Breast epithelium (tissue), 4 donors: ENCODE measurements at regions not wholly inside any gene's neighbourhood (a gene's known extent, or its start where the extent isn't known, plus 50 kb on each side); places are given as distances from the start of the nearest gene placed in this dataset.

Experiments
- DNase-seq, 2 donors: peaks; one replicate each; pipeline ENCODE4 v3.0.0-alpha.2; 2019; ENCODE audit warnings: low spot score in 2 of 2
- H3K27ac ChIP-seq, 2 donors: fragments of 200-600 bp; sonication (generic) in 1 of 2; one replicate each; pipeline ENCODE4 v1.5.1; 2016 to 2019; ENCODE audit warnings: mild to moderate bottlenecking in 1 of 2
- H3K27me3 ChIP-seq, 2 donors: fragments of 200-600 bp; sonication (generic) in 1 of 2; one replicate each; pipeline versions ENCODE4 v1.5.1 to v1.6.0; 2017 to 2019; ENCODE audit warnings: control low read depth in 1 of 2, mild to moderate bottlenecking in 1 of 2
- H3K36me3 ChIP-seq: fragments of 200-600 bp; one replicate; pipeline ENCODE4 v1.5.1; 2019
- H3K4me1 ChIP-seq, 2 donors: fragments of 200-600 bp; sonication (generic); one replicate each; pipeline ENCODE4 v1.5.1; 2016 to 2019; ENCODE audit warnings: control low read depth in 1 of 2
- H3K4me3 ChIP-seq, 3 donors: fragments of 200-600 bp; sonication (generic); 1 replicate in 2 of 3; 2 replicates in 1 of 3; pipeline ENCODE4 v1.5.1; 2016 to 2019; ENCODE audit warnings: mild to moderate bottlenecking in 3 of 3, moderate library complexity in 2 of 3
- H3K9me3 ChIP-seq, 2 donors: fragments of 200-600 bp; sonication (generic) in 1 of 2; one replicate each; pipeline ENCODE4 v1.5.1; 2016 to 2019; ENCODE audit warnings: control low read depth in 1 of 2
- POLR2A ChIP-seq: fragments of 450-650 bp; IDR thresholded peaks from one replicate; pipeline ENCODE4 v1.6.1; 2016; ENCODE audit warnings: antibody characterized with exemption, mild to moderate bottlenecking, moderate library complexity
- POLR2AphosphoS5 ChIP-seq, 3 donors: sonication (generic); formaldehyde crosslinking; IDR thresholded peaks; one replicate each; pipeline ENCODE4 v1.6.1; 2017; ENCODE audit warnings: antibody characterized with exemption in 3 of 3
- intact Hi-C: fragments of 100-400 bp; cut with DNase I; formaldehyde crosslinking; loops from one replicate; pipeline ENCODE4 v1.15.1; 2023; ENCODE audit warnings: low total_unique reads
- TF ChIP-seq, protein P1 (sequence below), 3 donors: fragments of 450-650 bp; IDR thresholded peaks; one replicate each; pipeline ENCODE4 v1.5.1; 2016 to 2017; ENCODE audit warnings: antibody characterized with exemption in 3 of 3, mild to moderate bottlenecking in 3 of 3, moderate library complexity in 3 of 3

DNA sequence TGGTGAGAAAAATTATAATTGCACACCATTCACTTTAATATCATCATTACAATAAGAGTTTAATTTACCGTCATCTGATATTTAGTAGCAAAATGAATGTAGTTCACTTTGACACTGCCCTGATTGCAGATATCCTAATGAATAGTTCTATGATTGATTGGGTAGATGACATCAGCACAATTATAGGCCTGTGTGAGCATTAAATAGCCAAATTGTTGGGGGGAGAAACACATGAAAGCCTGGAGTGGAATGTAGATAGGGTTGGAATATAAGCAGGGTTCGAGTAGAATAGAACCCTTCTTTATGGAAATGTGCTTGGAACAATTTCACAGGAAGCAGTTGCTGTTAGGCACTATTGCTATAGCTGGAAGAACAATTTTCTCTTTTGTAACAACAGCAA, 1526.2 kb downstream of the RPA4 start:
- Histone ChIP-seq H3K9me3 (no peaks in the 10 kb centered on the region), H3K4me3 (no peak overlapping the region), H3K36me3 (peaks cover 4% of the 10 kb centered on the region), H3K27ac (no peak overlapping the region), H3K4me1 (no peaks in the 10 kb centered on the region), H3K27me3 (peaks cover 0 to 25% of the 10 kb centered on the region in 2 donors)
- DNase-seq, result no peak
- TF ChIP-seq POLR2AphosphoS5 (IDR thresholded peaks at IDR 0.05) (no peak), POLR2A (no peak)
- TF ChIP-seq, protein P1, sequence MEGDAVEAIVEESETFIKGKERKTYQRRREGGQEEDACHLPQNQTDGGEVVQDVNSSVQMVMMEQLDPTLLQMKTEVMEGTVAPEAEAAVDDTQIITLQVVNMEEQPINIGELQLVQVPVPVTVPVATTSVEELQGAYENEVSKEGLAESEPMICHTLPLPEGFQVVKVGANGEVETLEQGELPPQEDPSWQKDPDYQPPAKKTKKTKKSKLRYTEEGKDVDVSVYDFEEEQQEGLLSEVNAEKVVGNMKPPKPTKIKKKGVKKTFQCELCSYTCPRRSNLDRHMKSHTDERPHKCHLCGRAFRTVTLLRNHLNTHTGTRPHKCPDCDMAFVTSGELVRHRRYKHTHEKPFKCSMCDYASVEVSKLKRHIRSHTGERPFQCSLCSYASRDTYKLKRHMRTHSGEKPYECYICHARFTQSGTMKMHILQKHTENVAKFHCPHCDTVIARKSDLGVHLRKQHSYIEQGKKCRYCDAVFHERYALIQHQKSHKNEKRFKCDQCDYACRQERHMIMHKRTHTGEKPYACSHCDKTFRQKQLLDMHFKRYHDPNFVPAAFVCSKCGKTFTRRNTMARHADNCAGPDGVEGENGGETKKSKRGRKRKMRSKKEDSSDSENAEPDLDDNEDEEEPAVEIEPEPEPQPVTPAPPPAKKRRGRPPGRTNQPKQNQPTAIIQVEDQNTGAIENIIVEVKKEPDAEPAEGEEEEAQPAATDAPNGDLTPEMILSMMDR (IDR thresholded peaks at IDR 0.05), result no peak
- intact Hi-C loops, result no loop called here

DNA sequence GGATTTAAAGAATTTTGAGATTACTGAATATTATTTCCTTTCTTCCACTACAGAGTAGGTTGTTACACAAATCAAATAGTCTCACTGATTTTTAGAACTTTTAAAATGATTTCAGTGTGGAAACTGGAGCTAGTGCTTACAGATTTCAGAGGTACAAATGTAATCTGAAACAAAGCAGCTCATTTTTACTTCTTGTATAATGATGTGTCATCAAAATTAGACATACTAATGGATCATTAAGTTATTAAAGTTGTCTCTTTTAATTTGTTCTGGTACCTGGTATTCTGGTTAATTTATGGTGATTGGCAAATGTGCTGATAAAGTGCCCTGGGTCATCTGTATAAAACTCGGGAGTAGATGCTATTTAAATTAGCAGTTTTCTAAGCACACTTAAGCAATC, 1528.3 kb downstream of the RPA4 start:
- no peak for DNase-seq
- intact Hi-C loops, result no loop called here

DNA sequence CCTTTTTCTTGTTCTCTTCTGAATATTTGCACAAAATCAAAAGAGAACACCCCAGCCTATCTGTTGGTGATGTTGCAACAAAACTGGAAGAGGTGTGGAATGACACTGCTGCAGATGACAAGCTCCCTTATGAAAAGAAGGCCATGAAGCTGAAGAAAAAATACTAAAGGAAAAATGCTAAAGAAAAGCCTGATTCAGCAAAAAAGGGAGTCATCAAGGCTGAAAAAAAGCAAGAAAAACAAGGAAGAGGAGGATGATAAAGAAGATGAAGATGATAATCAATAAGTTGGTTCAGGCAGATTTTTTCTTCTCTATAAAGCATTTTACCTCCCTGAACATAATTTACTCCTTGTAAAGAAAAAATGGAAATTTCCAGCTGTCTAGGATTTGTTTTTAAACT, 1538.8 kb downstream of the RPA4 start:
- no peak for DNase-seq
- H3K27me3 ChIP-seq, result peaks cover 0 to 5% of the 10 kb centered on the region in 2 donors
- no peaks in the 10 kb centered on the region for H3K36me3 ChIP-seq
- intact Hi-C loops, result no loop called here
- H3K9me3 ChIP-seq, result no peaks in the 10 kb centered on the region
- no peaks in the 10 kb centered on the region for H3K4me1 ChIP-seq
- TF ChIP-seq, protein P1 (IDR thresholded peaks at IDR 0.05), result no peak
- TF ChIP-seq POLR2A, result no peak
- H3K27ac ChIP-seq, result no peak overlapping the region
- no peak overlapping the region for H3K4me3 ChIP-seq

More for the DNA sequence above, 1528.3 kb downstream of the RPA4 start:
- TF ChIP-seq, protein P1 (IDR thresholded peaks at IDR 0.05), result no peak
- TF ChIP-seq POLR2A, result no peak
- TF ChIP-seq POLR2AphosphoS5 (IDR thresholded peaks at IDR 0.05), result no peak
- H3K9me3 ChIP-seq, result no peaks in the 10 kb centered on the region
- peaks cover 4% of the 10 kb centered on the region for H3K36me3 ChIP-seq
- peaks cover 0 to 26% of the 10 kb centered on the region in 2 donors for H3K27me3 ChIP-seq
- H3K4me1 ChIP-seq, result no peaks in the 10 kb centered on the region
- no peak overlapping the region for H3K4me3 ChIP-seq
- H3K27ac ChIP-seq, result no peak overlapping the region

DNA sequence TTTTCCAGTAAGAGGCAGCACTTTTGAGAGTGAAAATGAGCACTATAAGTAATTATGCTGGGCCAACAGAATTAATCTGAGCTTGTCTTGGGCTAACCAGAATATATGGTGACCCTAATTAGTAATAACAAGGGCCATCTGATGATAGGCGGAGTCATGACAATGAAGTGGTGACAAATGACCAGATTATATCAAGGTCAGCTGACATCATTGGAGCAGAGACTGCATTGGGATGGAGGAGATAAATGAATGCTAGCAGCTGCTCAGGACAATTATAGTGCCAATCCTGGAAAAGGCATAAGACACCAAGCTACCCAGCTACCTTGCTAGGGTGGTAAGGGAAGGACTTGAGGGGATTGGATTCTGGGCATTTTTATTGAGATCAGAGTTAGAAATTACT, 1548.7 kb downstream of the RPA4 start:
- TF ChIP-seq POLR2A, result no peak
- no peak for TF ChIP-seq POLR2AphosphoS5 (IDR thresholded peaks at IDR 0.05)
- TF ChIP-seq, protein P1 (IDR thresholded peaks at IDR 0.05), result no peak
- Histone ChIP-seq H3K4me3 (no peak overlapping the region), H3K27ac (no peak overlapping the region), H3K27me3 (no peaks in the 10 kb centered on the region), H3K36me3 (no peaks in the 10 kb centered on the region), H3K9me3 (no peaks in the 10 kb centered on the region), H3K4me1 (no peaks in the 10 kb centered on the region)
- intact Hi-C loops, result no loop called here
- DNase-seq, result no peak

DNA sequence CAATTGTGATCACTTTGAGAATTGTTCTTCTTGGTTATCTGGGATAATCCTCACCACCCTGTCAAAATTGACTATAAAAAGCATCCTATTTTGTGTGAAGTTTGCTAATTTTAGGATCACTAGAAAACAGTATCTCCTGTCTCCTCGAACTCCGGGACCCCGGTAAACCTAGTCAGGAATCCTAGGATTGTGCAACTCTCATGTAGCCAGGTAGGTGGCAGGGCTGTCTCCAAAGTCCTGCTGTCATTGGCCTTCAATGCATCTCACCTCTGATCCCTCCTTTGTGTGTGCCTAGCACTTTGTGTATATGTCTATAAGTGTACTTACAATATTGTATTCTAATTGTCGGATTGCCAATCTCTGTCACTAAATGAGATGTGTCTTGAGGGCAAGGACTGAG, 1564.8 kb downstream of the RPA4 start:
- H3K27me3 ChIP-seq, result no peaks in the 10 kb centered on the region
- no peak for TF ChIP-seq POLR2A
- TF ChIP-seq POLR2AphosphoS5 (IDR thresholded peaks at IDR 0.05), result no peak
- TF ChIP-seq, protein P1 (IDR thresholded peaks at IDR 0.05), result no peak

More for the DNA sequence above, 1564.8 kb downstream of the RPA4 start:
- no peak overlapping the region for H3K4me3 ChIP-seq
- no peak for DNase-seq
- no peak overlapping the region for H3K27ac ChIP-seq
- H3K36me3 ChIP-seq, result no peaks in the 10 kb centered on the region
- peaks cover 0 to 8% of the 10 kb centered on the region in 2 donors for H3K9me3 ChIP-seq
- no peaks in the 10 kb centered on the region for H3K4me1 ChIP-seq
- intact Hi-C loops, result no loop called here
